Panc1 (cell line): ENCODE measurements at regions not wholly inside any gene's neighbourhood (a gene's known extent, or its start where the extent isn't known, plus 50 kb on each side); places are given as distances from the start of the nearest gene placed in this dataset.

Experiments
- POLR2AphosphoS5 ChIP-seq: IDR thresholded peaks from 2 replicates; pipeline ENCODE4 v1.6.1; 2012; ENCODE audit warnings: mild to moderate bottlenecking, low read depth, low read length, moderate library complexity
- SIN3A ChIP-seq: IDR thresholded peaks from 2 replicates; pipeline ENCODE4 v1.6.1; 2012; ENCODE audit warnings: low read depth, mild to moderate bottlenecking, low read length, moderate library complexity, borderline replicate concordance; ENCODE audit not compliant: insufficient read depth
- TF ChIP-seq, protein P1 (sequence below): fragments of 450-650 bp; IDR thresholded peaks from 2 replicates; pipeline ENCODE4 v1.5.1; 2017; ENCODE audit warnings: mild to moderate bottlenecking

DNA sequence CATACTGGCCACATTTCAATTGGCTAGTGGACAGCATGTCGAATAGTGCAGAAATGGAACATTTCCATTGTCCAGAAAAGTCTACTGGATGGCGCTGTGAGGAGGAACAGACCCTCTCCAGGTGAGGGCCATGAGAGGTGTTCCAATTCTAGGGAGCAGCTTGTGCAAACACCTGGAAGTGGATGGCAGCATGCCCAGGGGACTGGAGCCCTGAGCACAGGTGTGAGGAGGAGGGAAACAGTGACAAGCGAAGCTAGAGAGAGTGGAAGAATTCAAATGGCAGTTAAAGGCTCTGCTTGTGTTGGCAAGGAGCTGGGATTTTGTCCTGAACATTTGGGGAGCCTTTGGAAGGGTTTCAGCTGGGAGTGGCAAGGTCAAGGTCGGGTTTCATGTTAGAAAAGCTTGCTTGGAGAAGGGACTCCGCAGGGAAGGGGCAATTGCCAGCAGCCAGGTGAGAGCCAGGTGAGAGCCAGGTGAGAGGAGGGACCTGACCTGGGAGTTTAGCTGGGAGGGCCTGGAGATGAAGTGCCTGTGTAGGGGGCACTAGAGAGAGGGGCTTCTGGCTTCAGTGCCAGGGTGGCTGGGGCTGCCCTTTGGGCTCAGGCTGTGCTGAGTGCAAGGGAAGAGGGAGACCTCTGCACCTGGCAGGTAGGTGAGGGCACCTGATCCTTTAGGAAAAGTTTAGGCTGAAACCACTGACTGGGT is 93.8 kb downstream of the LINGO1 start:
- TF ChIP-seq, protein P1, sequence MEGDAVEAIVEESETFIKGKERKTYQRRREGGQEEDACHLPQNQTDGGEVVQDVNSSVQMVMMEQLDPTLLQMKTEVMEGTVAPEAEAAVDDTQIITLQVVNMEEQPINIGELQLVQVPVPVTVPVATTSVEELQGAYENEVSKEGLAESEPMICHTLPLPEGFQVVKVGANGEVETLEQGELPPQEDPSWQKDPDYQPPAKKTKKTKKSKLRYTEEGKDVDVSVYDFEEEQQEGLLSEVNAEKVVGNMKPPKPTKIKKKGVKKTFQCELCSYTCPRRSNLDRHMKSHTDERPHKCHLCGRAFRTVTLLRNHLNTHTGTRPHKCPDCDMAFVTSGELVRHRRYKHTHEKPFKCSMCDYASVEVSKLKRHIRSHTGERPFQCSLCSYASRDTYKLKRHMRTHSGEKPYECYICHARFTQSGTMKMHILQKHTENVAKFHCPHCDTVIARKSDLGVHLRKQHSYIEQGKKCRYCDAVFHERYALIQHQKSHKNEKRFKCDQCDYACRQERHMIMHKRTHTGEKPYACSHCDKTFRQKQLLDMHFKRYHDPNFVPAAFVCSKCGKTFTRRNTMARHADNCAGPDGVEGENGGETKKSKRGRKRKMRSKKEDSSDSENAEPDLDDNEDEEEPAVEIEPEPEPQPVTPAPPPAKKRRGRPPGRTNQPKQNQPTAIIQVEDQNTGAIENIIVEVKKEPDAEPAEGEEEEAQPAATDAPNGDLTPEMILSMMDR = no peak
- no peak for TF ChIP-seq POLR2AphosphoS5
- no peak for TF ChIP-seq SIN3A
